CD4-positive, alpha-beta T cell treated with Interleukin-4 for 1 hour (primary cell): ENCODE measurements at regions not wholly inside any gene's neighbourhood (a gene's known extent, or its start where the extent isn't known, plus 50 kb on each side); places are given as distances from the start of the nearest gene placed in this dataset.
"Not testable (repeated sequence)": the region's sequence is repeated elsewhere in the genome, so short reads cannot be mapped to it uniquely, and the experiment has no call there.

ENCODE experiments used
- DNase-seq, 2 donors: peaks; one replicate each; pipeline ENCODE4 v3.0.0-alpha.2; 2020 to 2022

DNA sequence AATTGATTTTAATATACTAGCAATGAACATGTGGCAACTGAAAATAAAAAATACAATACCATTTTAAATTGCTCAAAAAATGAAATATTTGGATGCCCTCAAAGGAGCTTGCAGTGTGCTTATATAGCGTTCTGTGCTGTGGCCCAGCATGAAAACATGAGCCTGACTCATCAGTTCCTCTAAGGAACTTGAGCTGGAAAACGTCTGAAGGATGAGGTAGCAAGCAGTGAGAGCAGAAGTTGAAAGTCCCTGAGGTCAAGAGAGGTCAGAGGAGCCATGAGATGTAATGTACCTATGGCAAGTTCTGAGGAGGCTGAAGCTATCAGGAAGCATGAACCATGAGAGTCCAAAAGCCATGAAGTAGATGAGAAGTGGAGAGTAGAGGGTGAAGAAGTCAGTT, 59.7 kb downstream of the HMGB3 start:
- DNase-seq: no peak

DNA sequence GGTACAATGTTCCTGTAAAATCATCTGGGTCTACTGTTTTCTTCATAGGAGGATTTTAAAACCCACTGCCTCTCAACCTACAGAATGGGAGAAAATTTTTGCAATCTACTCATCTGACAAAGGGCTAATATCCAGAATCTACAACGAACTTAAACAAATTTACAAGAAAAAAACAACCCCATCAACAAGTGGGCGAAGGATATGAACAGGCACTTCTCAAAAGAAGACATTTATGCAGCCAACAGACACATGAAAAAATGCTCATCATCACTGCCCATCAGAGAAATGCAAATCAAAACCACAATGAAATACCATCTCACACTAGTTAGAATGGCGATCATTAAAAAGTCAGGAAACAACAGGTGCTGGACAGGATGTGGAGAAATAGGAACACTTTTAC, 83.2 kb downstream of the HMGB3 start:
- DNase-seq: not testable (repeated sequence)

DNA sequence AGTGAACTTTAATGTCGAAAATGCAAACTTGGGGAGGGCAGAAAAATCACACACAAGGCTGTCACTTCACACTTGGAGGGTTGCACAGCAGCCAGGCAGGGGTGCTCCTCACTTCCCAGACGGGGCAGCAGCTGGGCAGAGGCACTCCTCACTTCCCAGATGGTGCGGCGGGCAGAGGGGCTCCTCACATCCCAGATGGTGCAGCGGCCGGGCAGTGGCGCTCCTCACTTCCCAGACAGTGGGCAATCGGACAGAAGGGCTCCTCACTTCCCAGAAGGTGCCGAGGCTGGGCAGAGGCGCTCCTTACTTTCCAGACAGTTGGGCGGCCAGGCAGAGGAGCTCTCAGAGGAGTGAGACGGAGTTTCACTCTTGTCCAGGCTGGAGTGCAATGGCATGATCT, 90.6 kb downstream of the HMGB3 start:
- no peak for DNase-seq

DNA sequence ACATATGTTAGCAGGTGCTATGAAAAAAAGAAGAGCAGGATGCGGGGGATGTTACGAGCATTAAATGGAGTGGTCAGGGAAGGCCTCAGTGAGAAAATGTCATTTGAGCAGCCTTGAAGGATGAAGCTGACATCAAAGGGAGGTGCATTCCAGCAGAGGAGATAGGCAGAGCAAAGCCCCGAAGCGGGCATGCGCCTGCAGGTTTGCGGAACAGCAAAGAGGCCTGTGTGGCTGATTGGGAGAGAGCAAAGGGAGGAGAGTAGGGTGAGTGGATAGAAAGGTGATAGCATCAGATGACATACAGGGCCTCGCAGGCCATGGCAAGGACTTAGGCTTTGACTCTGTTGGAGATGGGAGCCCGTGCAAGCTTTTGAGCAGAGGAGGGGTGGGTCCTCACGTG, 95.4 kb upstream of the GPR50 start:
- no peak for DNase-seq

DNA sequence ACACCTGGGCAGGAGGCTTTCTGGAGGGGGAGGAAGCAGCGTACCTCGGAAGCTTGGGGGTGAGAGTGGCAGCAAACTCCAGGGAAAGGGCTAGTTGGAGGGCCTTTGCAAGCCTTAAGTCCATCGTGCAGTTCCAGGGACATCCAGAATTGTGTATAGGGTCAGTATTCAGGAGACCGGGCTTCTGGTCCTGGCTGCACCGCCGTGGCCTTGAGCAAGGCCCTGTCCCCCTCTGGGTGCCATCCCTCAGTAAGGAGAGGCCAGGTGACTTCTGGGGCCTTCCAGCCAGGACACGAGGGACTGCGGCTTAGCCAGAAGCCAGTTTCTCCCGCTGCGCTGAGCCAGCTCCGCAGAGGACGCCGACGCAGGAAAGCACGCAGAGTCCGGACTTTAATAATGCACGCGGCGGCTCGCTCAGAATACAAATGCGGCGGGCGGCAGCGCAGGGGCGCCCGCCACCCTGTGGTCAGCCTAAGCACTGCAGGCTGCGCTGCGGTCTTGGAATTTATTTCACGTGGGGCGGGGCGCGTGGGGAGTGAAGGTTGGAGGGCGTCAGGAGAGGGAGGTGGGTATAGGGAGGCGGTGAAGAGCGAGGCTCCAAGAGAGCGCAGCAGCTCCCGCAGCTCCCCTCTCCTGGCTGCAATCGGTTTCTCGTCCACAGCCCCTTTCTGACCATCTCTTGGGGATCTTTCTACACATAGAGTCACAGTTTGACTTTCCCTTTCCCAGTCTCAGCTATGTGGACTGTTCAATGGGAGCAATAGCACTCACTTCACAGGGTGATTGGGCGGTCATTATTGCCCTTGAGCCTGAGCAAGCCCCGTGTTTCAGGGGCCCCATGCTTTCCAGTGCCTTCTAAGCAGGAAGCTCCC, 94.1 kb upstream of the GPR50 start:
- peak; percentile 42 to 45 for DNase-seq

DNA sequence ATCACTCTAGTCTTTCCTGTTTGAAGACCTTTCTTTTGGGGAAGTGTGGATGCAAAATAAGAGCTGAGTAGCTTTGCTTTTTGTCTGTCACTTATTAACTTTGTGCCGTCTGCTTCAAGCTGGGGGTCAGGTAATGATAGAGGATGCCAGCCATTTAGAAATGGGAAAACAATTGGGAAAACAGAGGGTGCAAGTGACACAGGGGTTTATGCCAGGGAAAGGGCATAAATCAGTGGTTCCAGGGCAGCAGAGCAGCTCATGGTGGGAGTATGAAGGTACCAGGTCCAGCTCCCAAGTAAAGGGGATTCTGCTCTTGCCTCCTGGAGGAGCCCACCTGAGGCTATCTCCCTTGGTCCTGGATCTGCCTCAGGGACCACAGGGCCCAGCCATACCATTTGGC, 91.9 kb upstream of the GPR50 start:
- no peak for DNase-seq

DNA sequence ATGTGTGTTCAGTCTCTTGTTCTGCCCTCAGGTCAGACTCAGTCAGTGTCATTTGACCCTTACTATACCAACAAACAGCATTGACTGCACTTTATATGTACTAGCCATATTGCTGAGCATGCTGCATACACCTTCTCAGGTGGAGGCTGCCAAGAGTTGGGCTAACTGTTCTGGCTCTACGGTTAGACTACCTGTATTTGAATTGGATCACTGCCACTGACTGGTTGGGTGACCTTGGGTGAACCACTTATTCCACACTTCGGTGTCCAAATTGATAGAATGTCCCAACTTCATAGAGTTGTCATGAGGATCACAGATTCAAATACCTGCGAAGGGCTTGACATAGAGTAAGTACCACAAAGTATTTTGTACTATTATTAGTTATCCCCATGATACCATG, 91.2 kb upstream of the GPR50 start:
- no peak for DNase-seq

DNA sequence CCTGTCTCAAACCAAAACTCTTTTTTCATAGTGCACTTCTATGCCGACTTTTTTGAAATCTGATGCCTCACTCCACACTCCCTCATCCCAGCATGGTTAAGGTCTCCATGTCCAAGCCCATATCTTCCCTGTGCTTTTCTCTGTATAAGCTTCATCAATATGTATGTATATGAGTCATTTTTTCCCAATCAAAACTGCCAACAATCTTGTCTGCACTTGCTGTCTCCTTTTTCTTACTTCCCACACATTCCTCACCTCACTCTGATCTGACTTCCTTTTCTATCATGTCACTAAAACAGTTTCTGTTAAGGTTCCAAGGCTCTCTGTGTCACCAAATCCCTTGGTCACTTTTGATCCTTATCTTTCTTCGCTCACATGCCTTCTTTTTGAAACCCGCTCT, 88.2 kb upstream of the GPR50 start:
- no peak for DNase-seq

DNA sequence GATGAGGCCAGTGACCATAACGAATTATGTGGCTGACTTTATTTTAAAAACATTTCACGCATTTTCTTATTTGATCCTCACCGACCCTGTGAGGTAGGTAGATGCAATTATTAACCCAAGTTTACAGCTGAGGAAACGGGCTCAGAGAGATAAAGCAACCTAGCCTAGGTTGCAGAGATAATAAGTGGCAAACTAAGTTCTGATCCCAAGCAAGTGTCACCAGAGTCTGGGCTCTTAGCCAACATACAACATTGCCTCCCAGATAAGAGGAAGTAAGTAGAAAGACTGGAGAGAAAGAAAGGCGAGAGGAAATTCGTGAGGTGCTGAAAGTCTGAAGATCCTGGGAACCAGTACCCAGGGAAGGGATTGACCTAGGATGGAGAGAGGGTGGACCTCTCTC, 77.4 kb upstream of the GPR50 start:
- no peak for DNase-seq

DNA sequence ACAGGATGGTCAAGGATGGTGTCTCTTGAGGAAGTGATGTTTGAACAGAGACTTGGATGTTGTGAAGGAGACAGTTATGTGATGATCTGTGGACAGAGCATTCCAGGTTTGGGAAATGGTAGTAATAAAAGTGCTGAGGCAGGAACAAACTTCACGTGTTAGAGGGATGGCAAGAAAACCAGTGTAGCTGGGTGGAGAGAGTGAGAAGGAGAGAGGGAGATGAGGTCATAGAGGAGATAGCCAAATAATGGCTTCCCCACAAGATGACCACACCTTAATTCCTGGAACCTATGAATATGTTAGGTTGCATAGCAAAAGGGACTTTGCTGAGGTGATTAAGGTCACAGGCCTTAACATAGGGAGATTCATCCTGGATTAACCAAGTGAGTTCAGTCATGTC, 75.6 kb upstream of the GPR50 start:
- no peak for DNase-seq

DNA sequence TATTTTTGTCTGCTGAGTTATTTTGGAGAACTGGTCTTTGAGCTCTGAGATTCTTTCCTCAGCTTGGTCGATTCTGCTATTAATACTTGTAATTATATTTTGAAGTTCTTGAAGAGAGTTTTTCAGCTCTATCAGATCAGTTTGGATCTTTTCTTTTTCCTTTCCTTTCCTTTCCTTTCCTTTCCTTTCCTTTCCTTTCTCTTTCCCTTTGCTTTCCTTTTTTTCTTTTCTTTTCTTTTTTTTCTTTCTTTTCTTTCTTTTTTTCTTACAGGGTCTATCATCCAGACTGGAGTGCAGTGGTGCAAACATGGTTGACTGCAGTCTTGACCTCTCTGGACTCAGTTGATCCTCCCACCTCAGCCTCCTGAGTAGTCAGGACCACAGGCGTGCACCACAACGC, 63.2 kb upstream of the GPR50 start:
- not testable (repeated sequence) for DNase-seq
